ENCODE measurements at regions not wholly inside any gene's neighbourhood (a gene's known extent, or its start where the extent isn't known, plus 50 kb on each side); places are given as distances from the start of the nearest gene placed in this dataset.

- no peak for DNase-seq (ENCODE audit: low read depth, low spot score)
- in situ Hi-C loops (cut with HindIII; ENCODE audit: low sequenced_read_pairs), result no loop called here
- no peak for TF ChIP-seq CTCF (IDR thresholded peaks at IDR 0.05; ENCODE audit: low read depth, low read length)
- no peak overlapping the region for H3K4me3 ChIP-seq (ENCODE audit: low read depth, low read length)
These were observed 60.9 kb upstream of the SALL3 start for GRCh38 chr18:78918707-78919106.

- TF ChIP-seq CTCF (IDR thresholded peaks at IDR 0.05; ENCODE audit: low read depth, low read length), result no peak
- DNase-seq (ENCODE audit: low read depth, low spot score), result no peak
- no peak overlapping the region for H3K4me3 ChIP-seq (ENCODE audit: low read depth, low read length)
- in situ Hi-C loops (cut with HindIII; ENCODE audit: low sequenced_read_pairs), result no loop called here
These were observed 59.7 kb upstream of the SALL3 start for GRCh38 chr18:78919956-78920355.

GRCh38 chr18:78920456-78921138 is 59.0 kb upstream of the SALL3 start:
- no peak for TF ChIP-seq CTCF (IDR thresholded peaks at IDR 0.05; ENCODE audit: low read depth, low read length)
- H3K4me3 ChIP-seq (ENCODE audit: low read depth, low read length), result no peak overlapping the region
- in situ Hi-C loops (cut with HindIII; ENCODE audit: low sequenced_read_pairs), result no loop called here
- no peak for DNase-seq (ENCODE audit: low read depth, low spot score)

DNA sequence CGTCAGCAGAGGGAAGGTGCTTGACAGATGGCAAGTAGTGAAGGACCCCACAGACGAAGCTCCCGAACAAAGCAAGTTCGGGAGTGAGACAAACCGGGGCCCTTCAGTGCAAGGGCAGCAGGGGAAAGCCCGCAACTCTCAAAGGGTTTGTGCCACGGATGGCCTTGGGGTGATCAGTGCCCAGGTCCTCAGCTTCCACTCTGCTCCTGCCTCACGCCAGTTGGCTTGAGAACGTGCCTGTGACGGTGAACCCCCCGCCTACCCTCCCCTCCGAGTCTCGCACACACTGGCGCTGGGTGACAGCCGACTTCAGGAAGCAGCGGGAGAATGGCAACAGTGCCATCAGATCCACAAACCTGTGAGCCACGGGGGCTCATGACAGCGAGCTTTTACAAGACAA is 56.8 kb upstream of the SALL3 start:
- H3K4me3 ChIP-seq (ENCODE audit: low read depth, low read length), result no peak overlapping the region
- DNase-seq (ENCODE audit: low read depth, low spot score), result no peak
- TF ChIP-seq CTCF (IDR thresholded peaks at IDR 0.05; ENCODE audit: low read depth, low read length), result no peak
- in situ Hi-C loops (cut with HindIII; ENCODE audit: low sequenced_read_pairs), result no loop called here

GRCh38 chr18:78924301-78924700 is 55.3 kb upstream of the SALL3 start:
- in situ Hi-C loops (cut with HindIII; ENCODE audit: low sequenced_read_pairs), result no loop called here
- no peak for TF ChIP-seq CTCF (IDR thresholded peaks at IDR 0.05; ENCODE audit: low read depth, low read length)
- H3K4me3 ChIP-seq (ENCODE audit: low read depth, low read length), result no peak overlapping the region
- no peak for DNase-seq (ENCODE audit: low read depth, low spot score)

- no peak overlapping the region for H3K4me3 ChIP-seq (ENCODE audit: low read depth, low read length)
- DNase-seq (ENCODE audit: low read depth, low spot score), result no peak
- TF ChIP-seq CTCF (IDR thresholded peaks at IDR 0.05; ENCODE audit: low read depth, low read length), result no peak
- in situ Hi-C loops (cut with HindIII; ENCODE audit: low sequenced_read_pairs), result no loop called here
These were observed 54.7 kb upstream of the SALL3 start for GRCh38 chr18:78924786-78925540.

Data from astrocyte of the spinal cord (primary cell).